Suprapubic skin (tissue), 4 donors: ENCODE measurements at regions not wholly inside any gene's neighbourhood (a gene's known extent, or its start where the extent isn't known, plus 50 kb on each side); places are given as distances from the start of the nearest gene placed in this dataset.

ENCODE experiments used
- CTCF ChIP-seq, 2 donors: fragments of 200-600 bp in 1 of 2; fragments of 450-650 bp in 1 of 2; sonication (generic) in 1 of 2; IDR thresholded peaks; one replicate each; pipeline ENCODE4 v1.5.1; 2016 to 2019; ENCODE audit warnings: antibody characterized with exemption in 2 of 2, mild to moderate bottlenecking in 1 of 2, moderate library complexity in 1 of 2
- POLR2A ChIP-seq, 2 donors: fragments of 450-650 bp; IDR thresholded peaks; one replicate each; pipeline ENCODE4 v1.6.1; 2017; ENCODE audit warnings: antibody characterized with exemption in 2 of 2, mild to moderate bottlenecking in 2 of 2, moderate library complexity in 2 of 2
- POLR2AphosphoS5 ChIP-seq, 3 donors: sonication (generic); formaldehyde crosslinking; IDR thresholded peaks; one replicate each; pipeline ENCODE4 v1.6.1; 2017; ENCODE audit warnings: antibody characterized with exemption in 3 of 3

GRCh38 chr9:75775966-75776691 lies 114.3 kb upstream of the PCSK5 start:
- no peak for TF ChIP-seq CTCF (IDR thresholded peaks at IDR 0.05)
- no peak for TF ChIP-seq POLR2AphosphoS5 (IDR thresholded peaks at IDR 0.05)
- no peak for TF ChIP-seq POLR2A (IDR thresholded peaks at IDR 0.05)
